NB4 (cell line): ENCODE measurements at regions not wholly inside any gene's neighbourhood (a gene's known extent, or its start where the extent isn't known, plus 50 kb on each side); places are given as distances from the start of the nearest gene placed in this dataset.

Source experiments
- DNase-seq: peaks from one replicate; pipeline ENCODE4 v3.0.0; 2010; ENCODE audit warnings: low read depth
- H3K4me3 ChIP-seq: one replicate; pipeline ENCODE4 v1.5.1; 2011; ENCODE audit warnings: mild to moderate bottlenecking, low read depth, low read length, moderate library complexity
- MYC ChIP-seq: IDR thresholded peaks from 2 replicates; pipeline ENCODE4 v1.6.1; 2011; ENCODE audit warnings: low read depth, low read length
- POLR2A ChIP-seq: IDR thresholded peaks from 2 replicates; pipeline ENCODE4 v1.6.1; 2011; ENCODE audit warnings: mild to moderate bottlenecking; ENCODE audit not compliant: insufficient read length; ENCODE audit errors: extremely low read depth
- TF ChIP-seq, protein P1 (sequence below): IDR thresholded peaks from 2 replicates; pipeline ENCODE4 v1.6.1; 2011; ENCODE audit warnings: low read depth, low read length
- TF ChIP-seq, protein P2 (sequence below): IDR thresholded peaks from one replicate; pipeline ENCODE4 v1.5.1; 2012; ENCODE audit warnings: low read depth, low read length

DNA sequence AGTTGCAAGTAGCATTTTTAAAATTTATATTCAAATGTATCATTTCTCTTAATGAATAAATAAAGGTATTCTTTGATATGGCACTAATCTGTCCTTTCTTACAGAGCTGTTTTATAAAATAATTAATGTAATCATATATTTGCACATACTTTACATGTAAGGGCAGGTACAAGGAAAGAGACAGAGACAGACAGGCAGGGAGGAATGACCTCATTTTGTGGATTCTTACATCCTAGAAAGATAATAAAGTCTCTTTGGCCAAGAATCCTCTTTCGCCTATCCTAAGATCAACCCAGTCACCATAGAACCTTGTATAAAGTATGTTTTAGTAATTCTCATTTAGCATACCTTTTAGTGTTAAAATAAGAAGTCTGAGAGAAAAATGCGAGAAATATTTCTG lies 98.5 kb upstream of the CTSO start:
- TF ChIP-seq MYC, result no peak
- no peak for TF ChIP-seq POLR2A
- TF ChIP-seq, protein P1, sequence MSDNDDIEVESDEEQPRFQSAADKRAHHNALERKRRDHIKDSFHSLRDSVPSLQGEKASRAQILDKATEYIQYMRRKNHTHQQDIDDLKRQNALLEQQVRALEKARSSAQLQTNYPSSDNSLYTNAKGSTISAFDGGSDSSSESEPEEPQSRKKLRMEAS, result no peak
- TF ChIP-seq, protein P2, sequence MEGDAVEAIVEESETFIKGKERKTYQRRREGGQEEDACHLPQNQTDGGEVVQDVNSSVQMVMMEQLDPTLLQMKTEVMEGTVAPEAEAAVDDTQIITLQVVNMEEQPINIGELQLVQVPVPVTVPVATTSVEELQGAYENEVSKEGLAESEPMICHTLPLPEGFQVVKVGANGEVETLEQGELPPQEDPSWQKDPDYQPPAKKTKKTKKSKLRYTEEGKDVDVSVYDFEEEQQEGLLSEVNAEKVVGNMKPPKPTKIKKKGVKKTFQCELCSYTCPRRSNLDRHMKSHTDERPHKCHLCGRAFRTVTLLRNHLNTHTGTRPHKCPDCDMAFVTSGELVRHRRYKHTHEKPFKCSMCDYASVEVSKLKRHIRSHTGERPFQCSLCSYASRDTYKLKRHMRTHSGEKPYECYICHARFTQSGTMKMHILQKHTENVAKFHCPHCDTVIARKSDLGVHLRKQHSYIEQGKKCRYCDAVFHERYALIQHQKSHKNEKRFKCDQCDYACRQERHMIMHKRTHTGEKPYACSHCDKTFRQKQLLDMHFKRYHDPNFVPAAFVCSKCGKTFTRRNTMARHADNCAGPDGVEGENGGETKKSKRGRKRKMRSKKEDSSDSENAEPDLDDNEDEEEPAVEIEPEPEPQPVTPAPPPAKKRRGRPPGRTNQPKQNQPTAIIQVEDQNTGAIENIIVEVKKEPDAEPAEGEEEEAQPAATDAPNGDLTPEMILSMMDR, result no peak
- no peak overlapping the region for H3K4me3 ChIP-seq
- no peak for DNase-seq

DNA sequence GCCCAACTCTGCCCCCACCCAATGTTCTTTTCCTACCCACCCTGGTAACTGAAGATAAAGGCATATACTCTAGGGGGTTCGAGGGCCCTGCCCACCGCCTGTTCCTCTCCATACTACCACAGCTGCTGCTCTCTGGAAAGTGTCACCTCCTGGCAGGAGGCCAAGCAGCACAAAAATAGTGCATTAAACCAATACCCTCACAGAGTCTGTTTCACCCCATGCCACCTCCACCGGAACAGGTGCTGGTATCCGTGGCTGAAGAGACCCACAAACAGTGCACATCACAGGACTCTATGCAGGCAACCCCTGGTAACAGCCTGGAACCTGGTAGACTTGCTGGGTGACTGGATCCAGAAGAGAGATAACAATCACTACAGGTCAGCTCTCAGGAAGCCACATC lies 85.1 kb upstream of the CTSO start:
- DNase-seq, result no peak
- TF ChIP-seq, protein P2, result no peak
- TF ChIP-seq POLR2A, result no peak
- TF ChIP-seq MYC, result no peak
- TF ChIP-seq, protein P1, result no peak

DNA sequence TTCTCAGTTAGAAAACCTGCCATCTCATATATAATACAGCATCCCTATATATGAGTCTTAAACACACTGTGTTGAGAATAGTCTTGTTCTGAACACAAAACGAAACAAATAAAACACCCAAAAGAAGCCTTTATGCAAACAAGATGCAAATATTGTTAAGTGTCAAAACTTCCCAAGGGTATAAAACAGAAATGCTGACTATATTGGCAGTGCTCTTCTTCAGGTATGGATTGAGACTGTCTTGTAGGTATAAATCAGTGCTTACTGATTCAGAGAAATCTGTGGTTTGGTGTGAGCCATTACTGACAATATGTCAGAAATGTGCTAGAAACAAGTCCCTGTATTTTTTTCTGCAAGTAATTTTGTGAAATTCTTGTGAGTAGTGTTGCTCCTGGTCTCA lies 82.8 kb upstream of the CTSO start:
- no peak overlapping the region for H3K4me3 ChIP-seq
- no peak for DNase-seq
- TF ChIP-seq, protein P1, result no peak

More for the DNA sequence above, 85.1 kb upstream of the CTSO start:
- no peak overlapping the region for H3K4me3 ChIP-seq

DNA sequence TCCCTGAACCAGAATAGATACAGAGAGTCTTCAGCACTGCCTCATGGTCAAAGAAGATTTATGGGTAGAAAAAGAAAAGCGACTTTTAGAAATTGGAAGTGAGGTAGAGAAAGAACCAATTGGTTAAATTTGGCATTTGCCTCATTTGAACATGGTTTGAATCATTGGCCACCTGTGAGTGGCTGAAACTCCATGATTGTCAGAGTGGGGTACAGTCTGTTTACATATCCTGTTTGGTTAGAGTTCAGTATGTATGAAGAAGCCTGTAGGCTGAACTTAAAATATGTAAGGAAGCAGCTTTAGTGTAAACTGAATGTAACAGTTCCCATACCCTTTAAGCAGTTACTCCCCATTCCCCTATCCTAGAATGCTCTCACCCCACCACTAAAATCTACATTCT lies 76.0 kb upstream of the CTSO start:
- DNase-seq, result no peak
- no peak overlapping the region for H3K4me3 ChIP-seq
- TF ChIP-seq, protein P2, result no peak
- no peak for TF ChIP-seq MYC
- TF ChIP-seq, protein P1, result no peak
- TF ChIP-seq POLR2A, result no peak

DNA sequence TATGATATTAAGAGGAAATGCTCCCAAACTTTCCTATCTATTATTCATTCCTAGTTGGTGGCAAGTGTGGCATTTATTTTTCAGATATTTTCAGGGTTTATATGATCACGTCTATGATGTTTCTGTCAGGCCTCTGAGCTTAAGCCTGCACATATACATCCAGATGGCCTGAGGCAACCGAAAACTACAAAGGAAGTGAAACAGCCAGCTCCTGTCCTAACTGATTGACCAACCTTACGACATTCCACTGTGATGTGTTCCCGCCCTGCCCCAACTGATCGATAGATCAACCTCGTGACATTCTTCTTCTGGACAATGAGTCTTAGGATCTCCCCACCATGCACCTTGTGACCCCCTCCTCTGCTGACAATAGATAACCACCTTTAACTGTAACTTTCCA lies 67.6 kb upstream of the CTSO start:
- no peak for DNase-seq
- no peak overlapping the region for H3K4me3 ChIP-seq
- TF ChIP-seq MYC, result no peak
- TF ChIP-seq POLR2A, result no peak
- TF ChIP-seq, protein P2, result no peak
- TF ChIP-seq, protein P1, result no peak

DNA sequence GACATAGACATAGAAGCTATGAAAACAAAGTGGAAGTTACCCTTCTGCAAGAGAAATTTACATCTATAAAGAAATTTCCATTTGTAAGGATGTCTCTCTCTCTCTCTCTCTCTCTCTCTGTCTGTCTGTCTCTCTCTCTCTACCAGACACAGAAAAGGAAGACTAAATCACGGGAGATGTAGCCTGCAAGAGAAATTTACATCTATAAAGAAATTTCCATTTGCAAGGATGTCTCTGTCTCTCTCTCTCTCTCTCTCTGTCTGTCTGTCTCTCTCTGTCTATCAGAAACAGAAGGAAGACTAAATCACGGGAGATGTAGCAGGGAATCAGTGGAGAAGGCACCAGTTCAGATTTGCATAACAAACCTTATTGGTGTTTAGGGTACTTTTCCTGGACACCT lies 65.6 kb upstream of the CTSO start:
- DNase-seq, result no peak
- TF ChIP-seq, protein P1, result no peak
- no peak for TF ChIP-seq POLR2A
- no peak for TF ChIP-seq MYC
- TF ChIP-seq, protein P2, result no peak
- H3K4me3 ChIP-seq, result no peak overlapping the region
